Suprapubic skin (tissue), 4 donors: ENCODE measurements at regions not wholly inside any gene's neighbourhood (a gene's known extent, or its start where the extent isn't known, plus 50 kb on each side); places are given as distances from the start of the nearest gene placed in this dataset.
A peak's percentile ranks its signal among the peaks of the same experiment; 100 is the strongest.

Source experiments
- DNase-seq, 2 donors: peaks; one replicate each; pipeline ENCODE4 v3.0.0-alpha.2; 2019; ENCODE audit warnings: low spot score in 2 of 2
- H3K27ac ChIP-seq: fragments of 200-600 bp; sonication (generic); one replicate; pipeline ENCODE4 v1.5.1; 2019
- H3K27me3 ChIP-seq: fragments of 200-600 bp; sonication (generic); one replicate; pipeline ENCODE4 v1.5.1; 2019
- H3K36me3 ChIP-seq: fragments of 200-600 bp; sonication (generic); one replicate; pipeline ENCODE4 v1.5.1; 2019
- H3K4me1 ChIP-seq: fragments of 200-600 bp; sonication (generic); one replicate; pipeline ENCODE4 v1.5.1; 2019
- H3K4me3 ChIP-seq: fragments of 200-600 bp; sonication (generic); one replicate; pipeline ENCODE4 v1.5.1; 2019; ENCODE audit warnings: mild to moderate bottlenecking
- H3K9me3 ChIP-seq: fragments of 200-600 bp; sonication (generic); one replicate; pipeline ENCODE4 v1.5.1; 2019
- EP300 ChIP-seq: sonication (generic); formaldehyde crosslinking; IDR thresholded peaks from one replicate; pipeline ENCODE4 v1.6.1; 2017; ENCODE audit warnings: antibody characterized with exemption
- POLR2A ChIP-seq, 2 donors: fragments of 450-650 bp; IDR thresholded peaks; one replicate each; pipeline ENCODE4 v1.6.1; 2017; ENCODE audit warnings: antibody characterized with exemption in 2 of 2, mild to moderate bottlenecking in 2 of 2, moderate library complexity in 2 of 2
- POLR2AphosphoS5 ChIP-seq, 3 donors: sonication (generic); formaldehyde crosslinking; IDR thresholded peaks; one replicate each; pipeline ENCODE4 v1.6.1; 2017; ENCODE audit warnings: antibody characterized with exemption in 3 of 3
- WGBS: methylation state at CpG from one replicate; pipeline ENCODE4 v1.1.5; 2018; 5-methylcytosine and 5-hydroxymethylcytosine counted together
- TF ChIP-seq, protein P1 (sequence below), 2 donors: fragments of 200-600 bp in 1 of 2; fragments of 450-650 bp in 1 of 2; sonication (generic) in 1 of 2; IDR thresholded peaks; one replicate each; pipeline ENCODE4 v1.5.1; 2016 to 2019; ENCODE audit warnings: antibody characterized with exemption in 2 of 2, mild to moderate bottlenecking in 1 of 2, moderate library complexity in 1 of 2

DNA sequence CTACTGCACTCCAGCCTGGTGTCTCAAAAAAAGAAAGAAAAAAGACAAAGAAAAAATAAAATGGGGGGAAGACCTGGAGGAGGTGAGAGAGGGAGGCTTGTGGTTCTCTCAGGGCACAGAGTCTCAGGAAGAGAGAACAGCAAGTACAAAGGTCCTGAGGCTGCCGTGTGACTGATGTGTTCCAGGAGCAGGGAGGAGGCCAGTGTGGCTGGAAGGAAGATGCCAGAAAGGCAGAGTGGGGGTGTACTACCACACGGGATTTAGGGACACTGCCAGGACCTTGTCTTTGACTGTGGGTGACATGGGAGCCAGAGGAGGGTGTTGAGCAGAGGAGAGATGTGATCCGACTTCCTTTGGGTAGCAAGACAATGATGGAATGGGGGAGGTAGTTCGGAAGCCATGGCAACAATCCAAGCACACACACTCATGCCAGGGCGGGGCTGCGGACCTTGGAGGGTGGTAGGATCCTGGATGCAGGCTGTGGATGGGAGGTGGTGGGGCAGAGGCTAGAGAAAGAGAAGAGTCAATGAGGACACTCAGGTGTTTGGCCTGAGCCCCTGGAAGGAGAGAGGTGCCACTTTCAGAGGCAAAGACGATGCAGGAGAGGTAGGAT is 136.4 kb upstream of the PTPN1 start:
- DNase-seq, result no peak
- Histone ChIP-seq H3K27me3 (no peaks in the 10 kb centered on the region), H3K4me3 (no peak overlapping the region), H3K36me3 (no peaks in the 10 kb centered on the region), H3K27ac (no peak overlapping the region), H3K4me1 (peaks cover 10% of the 10 kb centered on the region), H3K9me3 (no peaks in the 10 kb centered on the region)
- TF ChIP-seq, protein P1, sequence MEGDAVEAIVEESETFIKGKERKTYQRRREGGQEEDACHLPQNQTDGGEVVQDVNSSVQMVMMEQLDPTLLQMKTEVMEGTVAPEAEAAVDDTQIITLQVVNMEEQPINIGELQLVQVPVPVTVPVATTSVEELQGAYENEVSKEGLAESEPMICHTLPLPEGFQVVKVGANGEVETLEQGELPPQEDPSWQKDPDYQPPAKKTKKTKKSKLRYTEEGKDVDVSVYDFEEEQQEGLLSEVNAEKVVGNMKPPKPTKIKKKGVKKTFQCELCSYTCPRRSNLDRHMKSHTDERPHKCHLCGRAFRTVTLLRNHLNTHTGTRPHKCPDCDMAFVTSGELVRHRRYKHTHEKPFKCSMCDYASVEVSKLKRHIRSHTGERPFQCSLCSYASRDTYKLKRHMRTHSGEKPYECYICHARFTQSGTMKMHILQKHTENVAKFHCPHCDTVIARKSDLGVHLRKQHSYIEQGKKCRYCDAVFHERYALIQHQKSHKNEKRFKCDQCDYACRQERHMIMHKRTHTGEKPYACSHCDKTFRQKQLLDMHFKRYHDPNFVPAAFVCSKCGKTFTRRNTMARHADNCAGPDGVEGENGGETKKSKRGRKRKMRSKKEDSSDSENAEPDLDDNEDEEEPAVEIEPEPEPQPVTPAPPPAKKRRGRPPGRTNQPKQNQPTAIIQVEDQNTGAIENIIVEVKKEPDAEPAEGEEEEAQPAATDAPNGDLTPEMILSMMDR (IDR thresholded peaks at IDR 0.05), result no peak
- TF ChIP-seq POLR2A (IDR thresholded peaks at IDR 0.05), result no peak
- no peak for TF ChIP-seq EP300
- no peak for TF ChIP-seq POLR2AphosphoS5 (IDR thresholded peaks at IDR 0.05)
- WGBS, result 56% methylated on average over 7 of the region's 7 CpGs

DNA sequence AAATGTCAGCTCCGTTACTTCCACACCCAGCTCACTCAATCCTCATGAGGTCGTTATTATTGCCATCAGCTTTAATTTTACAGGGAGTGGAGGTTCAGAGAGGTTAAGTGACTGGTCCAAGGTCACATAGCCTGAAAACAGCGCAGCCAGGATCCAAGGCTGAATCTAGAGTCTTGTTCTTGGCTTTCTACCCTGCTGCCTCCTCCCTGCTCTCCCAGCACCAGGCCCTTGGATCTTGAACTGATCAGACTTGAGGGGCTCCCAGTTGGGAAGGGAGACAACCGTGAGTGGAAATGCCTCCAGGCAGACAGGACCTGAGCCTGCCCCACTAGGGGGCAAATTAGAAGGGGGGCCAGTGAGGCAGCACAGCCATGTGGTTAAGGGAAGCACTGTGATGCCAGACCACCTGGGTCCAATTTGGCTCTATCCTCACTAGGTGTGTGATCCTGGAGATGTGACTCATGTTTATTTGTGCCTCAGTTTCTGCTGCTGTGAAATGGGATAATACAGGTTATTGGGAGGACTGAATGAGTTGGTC is 135.6 kb upstream of the PTPN1 start:
- H3K4me3 ChIP-seq, result no peak overlapping the region
- peaks cover 14% of the 10 kb centered on the region for H3K4me1 ChIP-seq
- no peaks in the 10 kb centered on the region for H3K36me3 ChIP-seq
- no peaks in the 10 kb centered on the region for H3K9me3 ChIP-seq
- no peak for DNase-seq
- 94% methylated on average over 2 of the region's 4 CpGs for WGBS
- TF ChIP-seq EP300 (no peak), POLR2AphosphoS5 (IDR thresholded peaks at IDR 0.05) (no peak), POLR2A (IDR thresholded peaks at IDR 0.05) (no peak)
- TF ChIP-seq, protein P1 (IDR thresholded peaks at IDR 0.05), result no peak
- H3K27me3 ChIP-seq, result no peaks in the 10 kb centered on the region
- H3K27ac ChIP-seq, result no peak overlapping the region

DNA sequence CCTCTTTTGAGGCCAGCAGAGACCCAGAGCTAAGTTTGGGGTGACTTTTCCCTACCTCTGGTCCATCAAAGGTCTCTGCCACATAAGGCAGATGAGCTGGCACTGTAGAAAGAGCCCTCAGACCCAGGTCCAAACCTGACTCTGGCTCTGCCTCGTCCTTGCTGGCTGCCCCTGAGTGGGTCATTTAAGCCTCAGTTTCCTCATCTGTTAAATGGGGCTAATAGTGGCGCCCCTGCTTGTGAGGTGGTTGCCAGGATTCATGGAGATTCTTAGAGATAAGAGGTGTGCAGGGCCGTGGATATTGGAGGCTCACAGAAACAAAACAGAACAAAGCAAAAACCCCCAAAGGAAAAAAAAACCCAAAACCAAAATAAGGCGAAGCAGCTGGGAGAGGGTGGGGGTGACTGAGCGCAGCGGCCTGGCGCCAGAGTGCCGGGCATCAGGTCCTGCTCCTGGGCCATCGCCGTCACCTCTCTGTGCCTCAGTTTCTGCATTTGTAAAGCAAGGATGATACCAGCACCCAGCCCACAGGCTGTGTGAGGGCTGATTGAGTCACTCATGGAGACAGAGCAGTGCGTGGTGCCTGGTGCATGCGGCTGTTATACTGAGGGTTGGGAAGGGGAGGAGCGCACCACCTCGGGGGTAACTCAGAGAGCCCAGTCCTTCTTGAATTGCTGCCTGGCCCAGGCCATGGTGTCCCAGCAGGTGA is 133.8 kb upstream of the PTPN1 start:
- no peak for TF ChIP-seq POLR2AphosphoS5 (IDR thresholded peaks at IDR 0.05)
- no peak for TF ChIP-seq POLR2A (IDR thresholded peaks at IDR 0.05)
- TF ChIP-seq, protein P1 (IDR thresholded peaks at IDR 0.05), result no peak
- TF ChIP-seq EP300, result no peak
- 92% methylated on average over 14 of the region's 14 CpGs for WGBS
- Histone ChIP-seq H3K4me3 (no peak overlapping the region), H3K9me3 (no peaks in the 10 kb centered on the region), H3K27ac (no peak overlapping the region), H3K4me1 (peaks cover 27% of the 10 kb centered on the region), H3K36me3 (no peaks in the 10 kb centered on the region), H3K27me3 (no peaks in the 10 kb centered on the region)
- no peak for DNase-seq

DNA sequence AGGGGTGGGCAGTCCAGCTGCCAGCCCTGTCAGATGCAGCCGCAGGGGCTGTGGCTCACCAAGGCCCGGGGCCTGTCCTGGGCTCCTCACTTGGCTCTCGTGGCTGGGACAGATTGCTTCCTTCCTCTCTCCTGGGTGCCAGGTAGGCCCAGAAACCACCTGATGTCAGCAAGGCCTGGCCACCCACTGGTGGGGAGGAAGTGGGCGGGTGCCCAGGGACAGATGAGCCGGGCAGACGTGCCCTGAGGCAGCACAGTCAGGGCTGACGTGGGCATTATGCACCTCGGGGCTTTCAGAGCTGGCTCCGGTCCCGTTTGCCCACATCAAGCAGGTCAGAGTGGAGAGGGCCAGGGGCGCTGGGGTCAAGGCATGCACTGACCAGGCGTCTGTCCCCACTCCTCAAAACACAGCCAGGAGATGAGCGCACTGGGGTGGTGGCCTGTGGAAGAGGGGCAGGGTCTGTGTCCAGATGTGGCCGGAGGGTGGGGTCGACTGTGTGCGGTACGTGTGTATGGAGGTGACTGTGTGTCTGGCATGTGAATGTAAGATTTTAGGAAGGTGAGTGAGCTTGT is 133.2 kb upstream of the PTPN1 start:
- WGBS, result 81% methylated on average over 13 of the region's 17 CpGs
- no peaks in the 10 kb centered on the region for H3K36me3 ChIP-seq
- TF ChIP-seq POLR2AphosphoS5 (IDR thresholded peaks at IDR 0.05), result no peak
- H3K4me3 ChIP-seq, result no peak overlapping the region
- no peak overlapping the region for H3K27ac ChIP-seq
- H3K4me1 ChIP-seq, result peaks cover 27% of the 10 kb centered on the region
- H3K9me3 ChIP-seq, result no peaks in the 10 kb centered on the region
- H3K27me3 ChIP-seq, result no peaks in the 10 kb centered on the region
- no peak for DNase-seq

DNA sequence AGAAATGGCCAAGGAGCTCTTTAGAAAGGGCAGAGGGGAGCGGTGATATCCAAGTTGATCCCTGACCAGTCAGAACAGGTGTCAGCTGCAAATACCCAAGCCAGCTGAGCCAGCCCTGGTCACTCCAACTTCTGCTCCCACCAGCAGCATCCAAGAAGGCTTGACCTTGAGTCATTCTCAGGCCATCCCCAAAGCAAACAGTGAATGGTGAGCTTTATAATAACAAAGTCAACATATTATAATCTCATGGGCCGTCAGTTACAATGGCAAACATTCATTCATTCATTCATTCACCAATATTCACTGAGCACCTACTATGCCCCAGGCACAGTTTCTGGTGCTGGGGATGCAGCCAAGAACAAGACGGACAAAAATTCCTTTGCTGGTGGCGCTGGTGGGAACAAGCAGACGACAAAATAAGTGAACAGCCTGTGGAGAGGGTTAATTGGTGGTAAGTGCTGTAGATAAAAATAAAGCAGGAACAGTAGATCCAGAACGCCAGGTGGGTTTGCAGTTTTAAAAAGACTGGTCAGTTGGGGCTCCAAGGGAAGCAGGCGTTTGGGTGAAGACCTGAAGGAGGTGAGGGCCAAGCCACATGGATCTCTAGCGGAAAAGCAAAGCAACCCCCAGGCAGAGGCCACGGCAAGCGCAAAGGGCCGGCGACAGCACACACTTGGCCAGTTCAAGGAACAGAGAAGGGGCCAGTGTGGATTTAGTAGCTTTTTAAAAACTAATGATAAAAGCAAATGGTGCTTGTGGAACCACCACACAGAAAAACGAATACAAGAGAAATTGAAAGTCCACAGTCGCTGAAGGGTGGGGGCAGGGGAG is 131.8 kb upstream of the PTPN1 start:
- no peak for DNase-seq
- no peaks in the 10 kb centered on the region for H3K36me3 ChIP-seq
- H3K9me3 ChIP-seq, result no peaks in the 10 kb centered on the region
- H3K27me3 ChIP-seq, result no peaks in the 10 kb centered on the region
- TF ChIP-seq POLR2AphosphoS5 (IDR thresholded peaks at IDR 0.05) (no peak), POLR2A (IDR thresholded peaks at IDR 0.05) (no peak), EP300 (no peak)
- TF ChIP-seq, protein P1 (IDR thresholded peaks at IDR 0.05), result no peak
- H3K4me1 ChIP-seq, result peaks cover 27% of the 10 kb centered on the region
- WGBS, result 78% methylated on average over 14 of the region's 14 CpGs
- peak overlapping the region; percentile 74 for H3K27ac ChIP-seq
- no peak overlapping the region for H3K4me3 ChIP-seq
